T follicular helper cell (primary cell): ENCODE measurements at regions not wholly inside any gene's neighbourhood (a gene's known extent, or its start where the extent isn't known, plus 50 kb on each side); places are given as distances from the start of the nearest gene placed in this dataset.

Experiments
- DNase-seq: peaks from one replicate; pipeline ENCODE4 v3.0.0-alpha.2; 2020; ENCODE audit warnings: low read depth

GRCh38 chr2:205937211-205937610 lies 148.8 kb downstream of the INO80D start:
- no peak for DNase-seq

GRCh38 chr2:205936446-205936845 lies 149.5 kb downstream of the INO80D start:
- no peak for DNase-seq

- no peak for DNase-seq
Observed at GRCh38 chr2:205934443-205934842, 151.5 kb downstream of the INO80D start.

- no peak for DNase-seq
Observed at GRCh38 chr2:205932861-205933260, 153.1 kb downstream of the INO80D start.

GRCh38 chr2:205931388-205931787 lies 154.6 kb downstream of the INO80D start:
- DNase-seq = no peak

GRCh38 chr2:205930209-205930608 lies 155.8 kb downstream of the INO80D start:
- DNase-seq = no peak

- no peak for DNase-seq
Observed at GRCh38 chr2:205929246-205929942, 156.6 kb downstream of the INO80D start.

GRCh38 chr2:205925373-205926337 lies 160.3 kb downstream of the INO80D start:
- peak; percentile 40 for DNase-seq

- no peak for DNase-seq
Observed at GRCh38 chr2:205924676-205925075, 161.3 kb downstream of the INO80D start.

- DNase-seq = no peak
Observed at GRCh38 chr2:205915130-205915524, 170.8 kb downstream of the INO80D start.

- no peak for DNase-seq
Observed at GRCh38 chr2:205914213-205915129, 171.5 kb downstream of the INO80D start.

- DNase-seq = no peak
Observed at GRCh38 chr2:205913668-205914067, 172.3 kb downstream of the INO80D start.

GRCh38 chr2:205911306-205911705 lies 174.7 kb downstream of the INO80D start:
- DNase-seq = no peak

GRCh38 chr2:205909184-205909572 lies 176.8 kb downstream of the INO80D start:
- no peak for DNase-seq

GRCh38 chr2:205908212-205909183 lies 177.5 kb downstream of the INO80D start:
- DNase-seq = no peak

GRCh38 chr2:205906419-205906818 lies 179.6 kb downstream of the INO80D start:
- no peak for DNase-seq

GRCh38 chr2:205905576-205905975 lies 180.4 kb downstream of the INO80D start:
- DNase-seq = no peak

- DNase-seq = no peak
Observed at GRCh38 chr2:205904873-205905272, 181.1 kb downstream of the INO80D start.

GRCh38 chr2:205903549-205904129 lies 182.3 kb downstream of the INO80D start:
- no peak for DNase-seq

- no peak for DNase-seq
Observed at GRCh38 chr2:205902900-205903237, 183.1 kb downstream of the INO80D start.
